ENCODE measurements at regions not wholly inside any gene's neighbourhood (a gene's known extent, or its start where the extent isn't known, plus 50 kb on each side); places are given as distances from the start of the nearest gene placed in this dataset.

DNA sequence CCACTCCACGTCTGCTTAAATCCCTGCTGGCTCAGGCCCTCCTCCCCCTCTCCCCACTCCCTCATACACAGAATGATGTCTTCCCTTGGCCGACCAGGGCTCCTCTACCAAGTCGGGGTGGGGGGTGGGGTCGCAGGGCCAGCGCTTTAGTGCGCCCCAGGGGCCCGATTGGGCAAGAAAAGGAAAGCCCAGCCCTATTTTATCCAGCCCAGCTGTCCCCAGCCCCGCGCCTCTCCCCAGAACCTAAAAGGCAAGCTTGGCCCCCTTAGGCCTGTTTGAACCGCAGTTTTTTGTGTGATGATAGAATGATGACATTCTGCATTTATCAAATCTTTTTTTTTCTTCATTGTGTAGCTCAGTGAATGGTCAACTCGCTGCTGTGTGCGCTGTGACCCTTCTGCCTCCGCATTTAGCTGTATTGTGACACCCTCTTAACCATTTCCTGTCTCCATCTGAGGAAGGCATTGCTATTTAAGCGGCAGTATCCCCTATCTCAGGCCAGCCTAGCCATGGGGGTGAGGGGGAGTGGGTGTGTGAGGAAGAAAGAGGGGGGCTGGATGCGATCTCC is 231.4 kb downstream of the HAUS1 start:
- TF ChIP-seq, protein P1, sequence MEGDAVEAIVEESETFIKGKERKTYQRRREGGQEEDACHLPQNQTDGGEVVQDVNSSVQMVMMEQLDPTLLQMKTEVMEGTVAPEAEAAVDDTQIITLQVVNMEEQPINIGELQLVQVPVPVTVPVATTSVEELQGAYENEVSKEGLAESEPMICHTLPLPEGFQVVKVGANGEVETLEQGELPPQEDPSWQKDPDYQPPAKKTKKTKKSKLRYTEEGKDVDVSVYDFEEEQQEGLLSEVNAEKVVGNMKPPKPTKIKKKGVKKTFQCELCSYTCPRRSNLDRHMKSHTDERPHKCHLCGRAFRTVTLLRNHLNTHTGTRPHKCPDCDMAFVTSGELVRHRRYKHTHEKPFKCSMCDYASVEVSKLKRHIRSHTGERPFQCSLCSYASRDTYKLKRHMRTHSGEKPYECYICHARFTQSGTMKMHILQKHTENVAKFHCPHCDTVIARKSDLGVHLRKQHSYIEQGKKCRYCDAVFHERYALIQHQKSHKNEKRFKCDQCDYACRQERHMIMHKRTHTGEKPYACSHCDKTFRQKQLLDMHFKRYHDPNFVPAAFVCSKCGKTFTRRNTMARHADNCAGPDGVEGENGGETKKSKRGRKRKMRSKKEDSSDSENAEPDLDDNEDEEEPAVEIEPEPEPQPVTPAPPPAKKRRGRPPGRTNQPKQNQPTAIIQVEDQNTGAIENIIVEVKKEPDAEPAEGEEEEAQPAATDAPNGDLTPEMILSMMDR (IDR thresholded peaks at IDR 0.05), result no peak
- no peak for TF ChIP-seq POLR2A (IDR thresholded peaks at IDR 0.05)
